ENCODE measurements at regions not wholly inside any gene's neighbourhood (a gene's known extent, or its start where the extent isn't known, plus 50 kb on each side); places are given as distances from the start of the nearest gene placed in this dataset.

GRCh38 chrX:720250-720649 is 89.7 kb downstream of the SHOX start:
- peaks cover 31% of the 10 kb centered on the region for H3K9me3 Mint-ChIP-seq
- no peak for DNase-seq
- H3K27me3 Mint-ChIP-seq (ENCODE audit: low read depth, poor library complexity) = peaks cover 17% of the 10 kb centered on the region
- H3K36me3 Mint-ChIP-seq (ENCODE audit: low read depth) = no peaks in the 10 kb centered on the region
- no peak overlapping the region for H3K4me3 Mint-ChIP-seq
- TF ChIP-seq CTCF (IDR thresholded peaks at IDR 0.05) = no peak
- peaks cover 18% of the 10 kb centered on the region for H3K4me1 Mint-ChIP-seq
- no peak overlapping the region for H3K27ac Mint-ChIP-seq

- Mint-ChIP-seq H3K27me3 (ENCODE audit: low read depth, poor library complexity) (peaks cover 19% of the 10 kb centered on the region), H3K9me3 (peaks cover 30% of the 10 kb centered on the region), H3K27ac (no peak overlapping the region), H3K4me3 (no peak overlapping the region), H3K4me1 (peaks cover 19% of the 10 kb centered on the region), H3K36me3 (ENCODE audit: low read depth) (no peaks in the 10 kb centered on the region)
- TF ChIP-seq CTCF (IDR thresholded peaks at IDR 0.05) = no peak
- no peak for DNase-seq
Observed at GRCh38 chrX:716136-716535, 85.5 kb downstream of the SHOX start.

- peaks cover 19% of the 10 kb centered on the region for H3K27me3 Mint-ChIP-seq (ENCODE audit: low read depth, poor library complexity)
- H3K36me3 Mint-ChIP-seq (ENCODE audit: low read depth) = no peaks in the 10 kb centered on the region
Observed at GRCh38 chrX:714131-714530, 83.5 kb downstream of the SHOX start.

More at GRCh38 chrX:714131-714530, 83.5 kb downstream of the SHOX start:
- H3K4me1 Mint-ChIP-seq = peaks cover 6% of the 10 kb centered on the region
- no peak for DNase-seq
- no peak for TF ChIP-seq CTCF (IDR thresholded peaks at IDR 0.05)
- peaks cover 44% of the 10 kb centered on the region for H3K9me3 Mint-ChIP-seq
- H3K27ac Mint-ChIP-seq = no peak overlapping the region
- H3K4me3 Mint-ChIP-seq = no peak overlapping the region
